NCI-H460 (cell line): ENCODE measurements at regions not wholly inside any gene's neighbourhood (a gene's known extent, or its start where the extent isn't known, plus 50 kb on each side); places are given as distances from the start of the nearest gene placed in this dataset.

Experiments used
- small RNA-seq, 2 experiments: library from RNA; depleted of rRNA; stranded (forward); fragments of <200 nt; gene quantifications; one replicate each; pipeline ENCODE3, GENCODE V24; 2014

Small RNAs in the stretch of these regions (small RNA-seq; reads per million reads assigned to genes)
- gene RNU6-242P: 0 reads per million in 2 experiments
